ENCODE measurements at regions not wholly inside any gene's neighbourhood (a gene's known extent, or its start where the extent isn't known, plus 50 kb on each side); places are given as distances from the start of the nearest gene placed in this dataset.

DNA sequence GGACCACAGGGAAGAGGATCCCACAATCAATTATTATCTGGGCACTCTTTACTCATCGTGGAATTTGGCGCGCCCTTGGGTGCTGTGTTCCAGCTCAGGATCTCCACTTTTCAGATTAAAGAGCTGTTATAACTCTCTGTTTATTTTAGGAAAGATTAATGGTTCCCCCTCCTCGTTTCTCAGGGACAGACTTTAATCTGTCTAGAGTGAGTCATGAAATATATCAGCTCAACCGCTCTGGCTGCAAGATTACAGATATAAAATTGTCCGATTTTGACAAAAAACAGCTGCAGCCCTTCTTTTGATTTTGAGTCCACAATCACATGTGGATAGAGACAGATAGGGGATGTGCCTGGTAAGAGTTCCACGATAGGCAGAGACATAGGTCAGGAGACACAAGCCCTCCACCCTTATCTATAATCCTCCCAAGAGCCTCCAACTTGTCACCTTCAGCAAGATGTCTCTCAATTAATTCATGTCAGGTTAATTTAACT is 77.6 kb upstream of the ANKRD55 start:
- TF ChIP-seq EZH2 (IDR thresholded peaks at IDR 0.05; ENCODE audit: insufficient read depth, poor library complexity, severe bottlenecking) (no peak), EZH2phosphoT487 (IDR thresholded peaks at IDR 0.05; ENCODE audit: insufficient read depth, low read depth) (no peak)

Data from GM23248 (cell line).